ENCODE measurements at regions not wholly inside any gene's neighbourhood (a gene's known extent, or its start where the extent isn't known, plus 50 kb on each side); places are given as distances from the start of the nearest gene placed in this dataset.

DNA sequence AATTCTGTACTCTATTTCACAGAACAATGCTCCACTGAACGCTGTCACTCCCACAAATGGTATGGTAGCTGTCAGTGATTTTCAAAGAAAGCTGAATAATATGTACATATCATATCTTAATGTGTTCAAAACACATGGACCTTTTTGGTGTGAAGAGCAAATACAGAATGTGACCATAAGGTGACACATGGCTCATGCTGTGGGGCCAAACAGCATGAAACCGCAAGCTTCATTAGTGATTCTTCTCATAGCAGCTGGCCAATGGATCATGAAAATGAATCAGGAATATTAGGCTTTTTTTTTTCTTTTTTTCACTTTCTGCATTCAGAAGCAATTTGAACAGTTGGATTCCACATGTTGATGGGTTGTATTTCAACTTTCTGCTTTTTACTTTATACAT is 54.9 kb upstream of the CDH9 start:
- no peak for DNase-seq
- no peaks in the 10 kb centered on the region for H3K79me2 ChIP-seq (ENCODE audit: insufficient read depth)
- no peaks in the 10 kb centered on the region for H3K36me3 ChIP-seq (replicated peaks in 1 of 2; ENCODE audit: control insufficient read depth in 1 of 2, insufficient read depth in 2 of 2, low read length in 1 of 2)
- CTCF ChIA-PET, result interaction anchor here (1.1 to 1.2 kb wide), 2 partner anchors 11 to 31 kb away, joined by 3 read pairs; no protein-coding TSS in a partner anchor
- H3F3A ChIP-seq (replicated peaks; ENCODE audit: insufficient read depth), result no peaks in the 10 kb centered on the region
- no peaks in the 10 kb centered on the region for H4K20me1 ChIP-seq (ENCODE audit: insufficient read depth)
- 4% methylated on average over 2 of the region's 2 CpGs for WGBS (ENCODE audit: low lambda C conversion rate)
- H3K4me3 ChIP-seq (ENCODE audit: low read depth in 2 of 2, low read length in 1 of 2), result no peak overlapping the region
- no peak overlapping the region for H3K9ac ChIP-seq
- H3K27ac ChIP-seq (ENCODE audit: low read depth in 2 of 2, low read length in 1 of 2), result no peak overlapping the region
- no peaks in the 10 kb centered on the region for H3K9me2 ChIP-seq
- no peak overlapping the region for H2AFZ ChIP-seq (ENCODE audit: low read depth)
- no peaks in the 10 kb centered on the region for H3K9me3 ChIP-seq
- TF ChIP-seq, protein P1, sequence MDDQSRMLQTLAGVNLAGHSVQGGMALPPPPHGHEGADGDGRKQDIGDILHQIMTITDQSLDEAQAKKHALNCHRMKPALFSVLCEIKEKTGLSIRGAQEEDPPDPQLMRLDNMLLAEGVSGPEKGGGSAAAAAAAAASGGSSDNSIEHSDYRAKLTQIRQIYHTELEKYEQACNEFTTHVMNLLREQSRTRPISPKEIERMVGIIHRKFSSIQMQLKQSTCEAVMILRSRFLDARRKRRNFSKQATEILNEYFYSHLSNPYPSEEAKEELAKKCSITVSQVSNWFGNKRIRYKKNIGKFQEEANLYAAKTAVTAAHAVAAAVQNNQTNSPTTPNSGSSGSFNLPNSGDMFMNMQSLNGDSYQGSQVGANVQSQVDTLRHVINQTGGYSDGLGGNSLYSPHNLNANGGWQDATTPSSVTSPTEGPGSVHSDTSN (IDR thresholded peaks at IDR 0.05), result no peak
- TF ChIP-seq FOXM1 (IDR thresholded peaks at IDR 0.05; ENCODE audit: low read depth) (no peak), TEAD4 (IDR thresholded peaks at IDR 0.05; ENCODE audit: borderline replicate concordance, insufficient read depth) (no peak), GABPA (IDR thresholded peaks at IDR 0.05; ENCODE audit: low read depth) (no peak), ELF1 (IDR thresholded peaks at IDR 0.05) (no peak), MEF2A (IDR thresholded peaks at IDR 0.05; ENCODE audit: borderline replicate concordance, low read depth) (no peak)
- TF ChIP-seq, protein P2, sequence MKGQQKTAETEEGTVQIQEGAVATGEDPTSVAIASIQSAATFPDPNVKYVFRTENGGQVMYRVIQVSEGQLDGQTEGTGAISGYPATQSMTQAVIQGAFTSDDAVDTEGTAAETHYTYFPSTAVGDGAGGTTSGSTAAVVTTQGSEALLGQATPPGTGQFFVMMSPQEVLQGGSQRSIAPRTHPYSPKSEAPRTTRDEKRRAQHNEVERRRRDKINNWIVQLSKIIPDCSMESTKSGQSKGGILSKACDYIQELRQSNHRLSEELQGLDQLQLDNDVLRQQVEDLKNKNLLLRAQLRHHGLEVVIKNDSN (IDR thresholded peaks at IDR 0.05; ENCODE audit: borderline replicate concordance, low read depth), result no peak
- TF ChIP-seq, protein P3, sequence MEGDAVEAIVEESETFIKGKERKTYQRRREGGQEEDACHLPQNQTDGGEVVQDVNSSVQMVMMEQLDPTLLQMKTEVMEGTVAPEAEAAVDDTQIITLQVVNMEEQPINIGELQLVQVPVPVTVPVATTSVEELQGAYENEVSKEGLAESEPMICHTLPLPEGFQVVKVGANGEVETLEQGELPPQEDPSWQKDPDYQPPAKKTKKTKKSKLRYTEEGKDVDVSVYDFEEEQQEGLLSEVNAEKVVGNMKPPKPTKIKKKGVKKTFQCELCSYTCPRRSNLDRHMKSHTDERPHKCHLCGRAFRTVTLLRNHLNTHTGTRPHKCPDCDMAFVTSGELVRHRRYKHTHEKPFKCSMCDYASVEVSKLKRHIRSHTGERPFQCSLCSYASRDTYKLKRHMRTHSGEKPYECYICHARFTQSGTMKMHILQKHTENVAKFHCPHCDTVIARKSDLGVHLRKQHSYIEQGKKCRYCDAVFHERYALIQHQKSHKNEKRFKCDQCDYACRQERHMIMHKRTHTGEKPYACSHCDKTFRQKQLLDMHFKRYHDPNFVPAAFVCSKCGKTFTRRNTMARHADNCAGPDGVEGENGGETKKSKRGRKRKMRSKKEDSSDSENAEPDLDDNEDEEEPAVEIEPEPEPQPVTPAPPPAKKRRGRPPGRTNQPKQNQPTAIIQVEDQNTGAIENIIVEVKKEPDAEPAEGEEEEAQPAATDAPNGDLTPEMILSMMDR (IDR thresholded peaks at IDR 0.05), result no peak
- POLR2A ChIA-PET, result no interaction called here
- H3K4me1 ChIP-seq (ENCODE audit: control insufficient read depth in 1 of 2, insufficient read depth in 2 of 2, low read depth in 1 of 2, low read length in 1 of 2), result no peaks in the 10 kb centered on the region
- H3K4me2 ChIP-seq, result no peak overlapping the region
- H3K27me3 ChIP-seq (ENCODE audit: insufficient read depth), result no peaks in the 10 kb centered on the region

DNA sequence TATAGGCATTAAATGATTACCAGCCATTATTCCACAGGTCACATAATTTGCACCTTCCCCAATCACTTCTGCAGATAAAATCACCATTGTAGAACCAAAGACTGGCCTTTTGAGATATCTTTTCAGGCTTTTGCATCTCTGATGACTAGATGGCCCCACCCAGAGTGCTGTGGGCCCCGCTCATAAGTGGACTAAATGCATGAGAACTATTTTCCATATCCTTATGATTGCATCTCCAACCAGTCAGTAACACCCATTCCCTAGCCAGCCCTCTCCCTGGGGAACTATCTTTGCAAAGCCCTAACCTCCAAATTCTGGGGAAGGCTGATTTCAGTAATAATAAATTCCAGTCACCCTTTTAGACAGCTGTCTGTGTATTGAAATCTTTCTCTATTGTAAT is 53.5 kb upstream of the CDH9 start:
- Histone ChIP-seq H3K36me3 (replicated peaks in 1 of 2; ENCODE audit: control insufficient read depth in 1 of 2, insufficient read depth in 2 of 2, low read length in 1 of 2) (no peaks in the 10 kb centered on the region), H3K4me3 (ENCODE audit: low read depth in 2 of 2, low read length in 1 of 2) (no peak overlapping the region), H3K79me2 (ENCODE audit: insufficient read depth) (no peaks in the 10 kb centered on the region), H3F3A (replicated peaks; ENCODE audit: insufficient read depth) (no peaks in the 10 kb centered on the region), H3K9me2 (no peaks in the 10 kb centered on the region), H3K9ac (no peak overlapping the region), H3K27me3 (ENCODE audit: insufficient read depth) (no peaks in the 10 kb centered on the region), H3K27ac (ENCODE audit: low read depth in 2 of 2, low read length in 1 of 2) (no peak overlapping the region), H2AFZ (ENCODE audit: low read depth) (no peak overlapping the region), H3K4me2 (no peak overlapping the region), H3K9me3 (no peaks in the 10 kb centered on the region), H4K20me1 (ENCODE audit: insufficient read depth) (no peaks in the 10 kb centered on the region), H3K4me1 (ENCODE audit: control insufficient read depth in 1 of 2, insufficient read depth in 2 of 2, low read depth in 1 of 2, low read length in 1 of 2) (no peaks in the 10 kb centered on the region)
- CTCF ChIA-PET, result no interaction called here
- 6% methylated on average over 1 of the region's 1 CpG for WGBS (ENCODE audit: low lambda C conversion rate)
- no peak for DNase-seq
- POLR2A ChIA-PET, result no interaction called here
- no peak for TF ChIP-seq FOXM1 (IDR thresholded peaks at IDR 0.05; ENCODE audit: low read depth)
- TF ChIP-seq FOSL2 (IDR thresholded peaks at IDR 0.05; ENCODE audit: borderline replicate concordance, low read depth), result no peak
- TF ChIP-seq, protein P4, sequence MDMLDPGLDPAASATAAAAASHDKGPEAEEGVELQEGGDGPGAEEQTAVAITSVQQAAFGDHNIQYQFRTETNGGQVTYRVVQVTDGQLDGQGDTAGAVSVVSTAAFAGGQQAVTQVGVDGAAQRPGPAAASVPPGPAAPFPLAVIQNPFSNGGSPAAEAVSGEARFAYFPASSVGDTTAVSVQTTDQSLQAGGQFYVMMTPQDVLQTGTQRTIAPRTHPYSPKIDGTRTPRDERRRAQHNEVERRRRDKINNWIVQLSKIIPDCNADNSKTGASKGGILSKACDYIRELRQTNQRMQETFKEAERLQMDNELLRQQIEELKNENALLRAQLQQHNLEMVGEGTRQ (IDR thresholded peaks at IDR 0.05; ENCODE audit: borderline replicate concordance, low read depth, low read length), result no peak
- no peak for TF ChIP-seq JUND (IDR thresholded peaks at IDR 0.05)
- no peak for TF ChIP-seq RAD21 (IDR thresholded peaks at IDR 0.05; ENCODE audit: low read length)
- TF ChIP-seq RXRA (IDR thresholded peaks at IDR 0.05; ENCODE audit: borderline replicate concordance, low read depth), result no peak
- TF ChIP-seq, protein P2 (IDR thresholded peaks at IDR 0.05; ENCODE audit: borderline replicate concordance, low read depth), result no peak
- no peak for TF ChIP-seq EZH2phosphoT487 (IDR thresholded peaks at IDR 0.05; ENCODE audit: borderline replicate concordance, low read depth)
- no peak for TF ChIP-seq RCOR1 (IDR thresholded peaks at IDR 0.05; ENCODE audit: low read length)
- no peak for TF ChIP-seq ELF1 (IDR thresholded peaks at IDR 0.05)
- TF ChIP-seq CHD2 (IDR thresholded peaks at IDR 0.05; ENCODE audit: low read length, partially characterized antibody), result no peak
- TF ChIP-seq NFIC (IDR thresholded peaks at IDR 0.05; ENCODE audit: borderline replicate concordance), result no peak
- TF ChIP-seq, protein P5, sequence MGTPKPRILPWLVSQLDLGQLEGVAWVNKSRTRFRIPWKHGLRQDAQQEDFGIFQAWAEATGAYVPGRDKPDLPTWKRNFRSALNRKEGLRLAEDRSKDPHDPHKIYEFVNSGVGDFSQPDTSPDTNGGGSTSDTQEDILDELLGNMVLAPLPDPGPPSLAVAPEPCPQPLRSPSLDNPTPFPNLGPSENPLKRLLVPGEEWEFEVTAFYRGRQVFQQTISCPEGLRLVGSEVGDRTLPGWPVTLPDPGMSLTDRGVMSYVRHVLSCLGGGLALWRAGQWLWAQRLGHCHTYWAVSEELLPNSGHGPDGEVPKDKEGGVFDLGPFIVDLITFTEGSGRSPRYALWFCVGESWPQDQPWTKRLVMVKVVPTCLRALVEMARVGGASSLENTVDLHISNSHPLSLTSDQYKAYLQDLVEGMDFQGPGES (IDR thresholded peaks at IDR 0.05; ENCODE audit: low read depth, low read length), result no peak
- TF ChIP-seq YY1 (IDR thresholded peaks at IDR 0.05; ENCODE audit: low read depth), result no peak
- TF ChIP-seq GABPA (IDR thresholded peaks at IDR 0.05; ENCODE audit: low read depth), result no peak

All from SK-N-SH (cell line).